Suprapubic skin (tissue), 4 donors: ENCODE measurements at regions not wholly inside any gene's neighbourhood (a gene's known extent, or its start where the extent isn't known, plus 50 kb on each side); places are given as distances from the start of the nearest gene placed in this dataset.

Experiments used
- DNase-seq, 2 donors: peaks; one replicate each; pipeline ENCODE4 v3.0.0-alpha.2; 2019; ENCODE audit warnings: low spot score in 2 of 2
- H3K27ac ChIP-seq: fragments of 200-600 bp; sonication (generic); one replicate; pipeline ENCODE4 v1.5.1; 2019
- H3K27me3 ChIP-seq: fragments of 200-600 bp; sonication (generic); one replicate; pipeline ENCODE4 v1.5.1; 2019
- H3K36me3 ChIP-seq: fragments of 200-600 bp; sonication (generic); one replicate; pipeline ENCODE4 v1.5.1; 2019
- H3K4me1 ChIP-seq: fragments of 200-600 bp; sonication (generic); one replicate; pipeline ENCODE4 v1.5.1; 2019
- H3K4me3 ChIP-seq: fragments of 200-600 bp; sonication (generic); one replicate; pipeline ENCODE4 v1.5.1; 2019; ENCODE audit warnings: mild to moderate bottlenecking
- H3K9me3 ChIP-seq: fragments of 200-600 bp; sonication (generic); one replicate; pipeline ENCODE4 v1.5.1; 2019
- EP300 ChIP-seq: sonication (generic); formaldehyde crosslinking; IDR thresholded peaks from one replicate; pipeline ENCODE4 v1.6.1; 2017; ENCODE audit warnings: antibody characterized with exemption
- POLR2A ChIP-seq, 2 donors: fragments of 450-650 bp; IDR thresholded peaks; one replicate each; pipeline ENCODE4 v1.6.1; 2017; ENCODE audit warnings: antibody characterized with exemption in 2 of 2, mild to moderate bottlenecking in 2 of 2, moderate library complexity in 2 of 2
- POLR2AphosphoS5 ChIP-seq, 3 donors: sonication (generic); formaldehyde crosslinking; IDR thresholded peaks; one replicate each; pipeline ENCODE4 v1.6.1; 2017; ENCODE audit warnings: antibody characterized with exemption in 3 of 3
- WGBS: methylation state at CpG from one replicate; pipeline ENCODE4 v1.1.5; 2018; 5-methylcytosine and 5-hydroxymethylcytosine counted together
- TF ChIP-seq, protein P1 (sequence below), 2 donors: fragments of 200-600 bp in 1 of 2; fragments of 450-650 bp in 1 of 2; sonication (generic) in 1 of 2; IDR thresholded peaks; one replicate each; pipeline ENCODE4 v1.5.1; 2016 to 2019; ENCODE audit warnings: antibody characterized with exemption in 2 of 2, mild to moderate bottlenecking in 1 of 2, moderate library complexity in 1 of 2

DNA sequence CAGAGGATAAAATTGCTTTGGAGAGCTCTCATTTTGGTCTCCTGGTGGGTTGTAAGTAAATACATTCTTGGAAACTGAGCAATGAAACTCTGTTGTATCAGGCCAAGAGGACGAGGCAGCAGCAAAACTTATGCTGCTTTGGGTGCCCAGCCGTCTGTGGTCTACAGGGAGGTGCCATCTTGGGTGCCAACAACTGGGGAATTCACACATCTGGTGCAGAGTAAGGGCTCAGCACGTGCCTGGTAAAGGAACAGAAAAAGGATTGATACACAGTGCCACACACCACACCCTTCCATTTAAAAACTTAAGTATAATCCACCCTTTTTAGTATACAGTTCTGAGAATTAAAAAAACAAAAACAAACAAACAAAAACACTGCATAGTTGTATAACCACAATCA lies 221.9 kb downstream of the TSN start:
- 50% methylated on average over 3 of the region's 3 CpGs for WGBS
- Histone ChIP-seq H3K4me3 (no peak overlapping the region), H3K27me3 (no peaks in the 10 kb centered on the region), H3K36me3 (no peaks in the 10 kb centered on the region), H3K4me1 (peaks cover 6% of the 10 kb centered on the region), H3K9me3 (no peaks in the 10 kb centered on the region), H3K27ac (no peak overlapping the region)
- no peak for DNase-seq
- TF ChIP-seq POLR2AphosphoS5 (IDR thresholded peaks at IDR 0.05): no peak
- TF ChIP-seq POLR2A (IDR thresholded peaks at IDR 0.05): no peak
- TF ChIP-seq, protein P1, sequence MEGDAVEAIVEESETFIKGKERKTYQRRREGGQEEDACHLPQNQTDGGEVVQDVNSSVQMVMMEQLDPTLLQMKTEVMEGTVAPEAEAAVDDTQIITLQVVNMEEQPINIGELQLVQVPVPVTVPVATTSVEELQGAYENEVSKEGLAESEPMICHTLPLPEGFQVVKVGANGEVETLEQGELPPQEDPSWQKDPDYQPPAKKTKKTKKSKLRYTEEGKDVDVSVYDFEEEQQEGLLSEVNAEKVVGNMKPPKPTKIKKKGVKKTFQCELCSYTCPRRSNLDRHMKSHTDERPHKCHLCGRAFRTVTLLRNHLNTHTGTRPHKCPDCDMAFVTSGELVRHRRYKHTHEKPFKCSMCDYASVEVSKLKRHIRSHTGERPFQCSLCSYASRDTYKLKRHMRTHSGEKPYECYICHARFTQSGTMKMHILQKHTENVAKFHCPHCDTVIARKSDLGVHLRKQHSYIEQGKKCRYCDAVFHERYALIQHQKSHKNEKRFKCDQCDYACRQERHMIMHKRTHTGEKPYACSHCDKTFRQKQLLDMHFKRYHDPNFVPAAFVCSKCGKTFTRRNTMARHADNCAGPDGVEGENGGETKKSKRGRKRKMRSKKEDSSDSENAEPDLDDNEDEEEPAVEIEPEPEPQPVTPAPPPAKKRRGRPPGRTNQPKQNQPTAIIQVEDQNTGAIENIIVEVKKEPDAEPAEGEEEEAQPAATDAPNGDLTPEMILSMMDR (IDR thresholded peaks at IDR 0.05): no peak
- TF ChIP-seq EP300: no peak

- no peak for DNase-seq
- Histone ChIP-seq H3K36me3 (no peaks in the 10 kb centered on the region), H3K9me3 (no peaks in the 10 kb centered on the region), H3K4me1 (no peaks in the 10 kb centered on the region), H3K27ac (no peak overlapping the region), H3K4me3 (no peak overlapping the region), H3K27me3 (no peaks in the 10 kb centered on the region)
- TF ChIP-seq POLR2AphosphoS5 (IDR thresholded peaks at IDR 0.05) (no peak), POLR2A (IDR thresholded peaks at IDR 0.05) (no peak), EP300 (no peak)
- TF ChIP-seq, protein P1 (IDR thresholded peaks at IDR 0.05): no peak
- no CpG with 5 or more reads among the region's 3 CpGs for WGBS
Measured at GRCh38 chr2:121992700-121993099, 237.2 kb downstream of the TSN start.

- Histone ChIP-seq H3K36me3 (no peaks in the 10 kb centered on the region), H3K4me3 (no peak overlapping the region), H3K27ac (no peak overlapping the region), H3K9me3 (no peaks in the 10 kb centered on the region), H3K27me3 (no peaks in the 10 kb centered on the region), H3K4me1 (no peaks in the 10 kb centered on the region)
- WGBS: 94% methylated on average over 5 of the region's 5 CpGs
- DNase-seq: no peak
- TF ChIP-seq POLR2A (IDR thresholded peaks at IDR 0.05) (no peak), POLR2AphosphoS5 (IDR thresholded peaks at IDR 0.05) (no peak), EP300 (no peak)
- TF ChIP-seq, protein P1 (IDR thresholded peaks at IDR 0.05): no peak
Measured at GRCh38 chr2:121993682-121994081, 238.2 kb downstream of the TSN start.

DNA sequence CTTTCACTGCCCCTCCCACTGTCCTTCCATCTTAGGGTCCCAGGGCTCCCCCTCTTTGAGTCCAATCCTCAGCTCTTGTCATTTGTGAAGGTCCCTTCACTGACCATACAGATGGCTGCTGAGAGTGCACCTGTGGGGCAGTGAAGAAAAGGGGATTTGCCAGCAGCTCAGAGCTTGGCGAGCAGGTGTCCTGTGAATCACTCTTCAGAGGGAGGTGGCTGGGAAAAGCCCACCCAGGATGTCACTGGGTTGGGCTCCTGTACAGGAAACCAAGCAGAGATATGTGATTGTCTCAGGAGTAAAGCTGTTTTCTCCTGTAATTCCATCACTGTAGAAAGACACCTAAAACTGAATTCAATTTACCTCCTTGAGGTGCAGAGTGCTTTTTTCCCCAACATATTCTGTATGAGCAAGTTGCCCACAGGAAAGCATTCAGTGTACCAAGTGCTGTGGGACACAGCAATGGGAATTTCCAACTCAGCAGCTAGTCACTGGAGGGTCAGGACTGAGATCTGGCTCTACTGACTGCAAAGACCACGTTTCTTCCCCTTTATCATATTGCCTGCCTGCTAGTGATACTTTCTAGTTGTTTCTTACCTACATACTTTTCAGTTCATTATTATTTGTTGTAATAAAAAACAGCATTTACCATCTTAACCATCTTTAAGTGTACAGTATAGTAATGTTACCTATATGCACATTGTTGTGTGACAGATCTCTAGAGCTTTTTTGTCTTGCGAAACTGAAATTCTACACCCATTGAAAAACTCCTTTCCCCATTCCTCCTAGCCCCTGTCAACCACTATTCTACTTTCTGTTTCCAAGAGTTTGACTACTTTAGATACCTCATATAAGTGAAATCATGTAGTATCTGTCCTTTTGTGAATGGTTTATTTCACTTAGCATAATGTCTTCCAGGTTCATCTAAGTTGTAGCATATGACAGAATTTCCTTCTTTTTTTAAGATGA lies 239.1 kb downstream of the TSN start:
- 76% methylated on average over 3 of the region's 3 CpGs for WGBS
- Histone ChIP-seq H3K36me3 (no peaks in the 10 kb centered on the region), H3K9me3 (no peaks in the 10 kb centered on the region), H3K27ac (no peak overlapping the region), H3K4me1 (peaks cover 4% of the 10 kb centered on the region), H3K4me3 (no peak overlapping the region), H3K27me3 (no peaks in the 10 kb centered on the region)
- no peak for TF ChIP-seq POLR2AphosphoS5 (IDR thresholded peaks at IDR 0.05)
- TF ChIP-seq POLR2A (IDR thresholded peaks at IDR 0.05): no peak
- TF ChIP-seq, protein P1 (IDR thresholded peaks at IDR 0.05): no peak
- TF ChIP-seq EP300: no peak
- DNase-seq: no peak

GRCh38 chr2:121998751-121999150 lies 243.3 kb downstream of the TSN start:
- TF ChIP-seq POLR2A (IDR thresholded peaks at IDR 0.05) (no peak), EP300 (no peak), POLR2AphosphoS5 (IDR thresholded peaks at IDR 0.05) (no peak)
- TF ChIP-seq, protein P1 (IDR thresholded peaks at IDR 0.05): no peak
- Histone ChIP-seq H3K27ac (no peak overlapping the region), H3K27me3 (peaks cover 2% of the 10 kb centered on the region), H3K9me3 (no peaks in the 10 kb centered on the region), H3K4me1 (peaks cover 4% of the 10 kb centered on the region), H3K36me3 (no peaks in the 10 kb centered on the region), H3K4me3 (no peak overlapping the region)
- 68% methylated on average over 4 of the region's 4 CpGs for WGBS
- DNase-seq: no peak
